ENCODE measurements at regions not wholly inside any gene's neighbourhood (a gene's known extent, or its start where the extent isn't known, plus 50 kb on each side); places are given as distances from the start of the nearest gene placed in this dataset.
A peak's percentile ranks its signal among the peaks of the same experiment; 100 is the strongest.

DNA sequence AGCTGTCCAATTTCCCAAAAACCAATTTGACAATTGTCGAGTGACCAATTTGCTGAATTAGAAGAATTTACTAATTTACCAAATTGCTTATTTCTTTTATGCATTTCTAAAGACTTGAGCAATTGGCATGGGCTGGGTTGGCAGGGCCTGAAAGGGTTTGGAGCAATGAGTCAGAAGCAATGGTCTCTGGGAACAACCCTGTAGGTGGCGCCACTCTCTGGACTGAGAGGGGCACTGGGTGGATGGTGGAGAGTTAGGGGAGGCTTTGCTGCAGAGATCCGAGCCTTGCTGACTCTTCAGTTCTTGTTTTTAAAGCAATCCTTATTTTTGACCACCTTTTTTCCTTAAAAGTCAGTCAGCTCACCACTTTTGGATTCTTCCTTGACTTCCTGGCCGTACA is 71.5 kb upstream of the RPS23 start:
- peak; percentile 16 for DNase-seq

DNA sequence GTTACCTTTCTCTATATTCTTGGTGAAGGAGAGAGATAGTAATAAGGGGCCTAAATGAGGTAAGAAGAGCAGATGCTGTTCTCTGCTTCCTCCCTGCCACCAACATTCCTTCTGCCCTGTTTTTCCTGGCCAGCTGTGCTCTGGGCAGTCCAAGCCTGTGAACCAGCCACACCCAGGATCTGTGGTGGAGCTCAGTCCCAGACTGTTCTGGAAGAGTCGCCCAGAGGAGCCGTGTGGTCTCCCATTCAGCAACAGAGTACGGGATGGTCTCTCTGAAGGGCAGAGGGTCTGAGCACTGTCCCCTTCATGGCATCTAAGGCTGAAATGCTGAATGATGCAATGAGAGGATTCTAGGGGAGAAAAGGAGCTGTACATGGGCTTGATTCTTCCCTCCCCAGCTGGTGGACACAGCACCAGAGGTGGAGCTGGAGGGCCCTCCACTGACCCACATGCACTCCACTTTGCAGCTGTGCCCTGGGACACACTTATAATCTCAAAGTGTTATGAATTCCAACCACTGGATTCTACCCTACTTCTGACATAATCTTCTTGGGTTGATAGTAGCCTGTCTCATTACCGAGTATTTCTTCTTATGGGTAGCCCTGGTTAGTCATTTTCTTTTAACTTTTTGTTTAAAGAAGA is 70.8 kb upstream of the RPS23 start:
- no peak for DNase-seq

DNA sequence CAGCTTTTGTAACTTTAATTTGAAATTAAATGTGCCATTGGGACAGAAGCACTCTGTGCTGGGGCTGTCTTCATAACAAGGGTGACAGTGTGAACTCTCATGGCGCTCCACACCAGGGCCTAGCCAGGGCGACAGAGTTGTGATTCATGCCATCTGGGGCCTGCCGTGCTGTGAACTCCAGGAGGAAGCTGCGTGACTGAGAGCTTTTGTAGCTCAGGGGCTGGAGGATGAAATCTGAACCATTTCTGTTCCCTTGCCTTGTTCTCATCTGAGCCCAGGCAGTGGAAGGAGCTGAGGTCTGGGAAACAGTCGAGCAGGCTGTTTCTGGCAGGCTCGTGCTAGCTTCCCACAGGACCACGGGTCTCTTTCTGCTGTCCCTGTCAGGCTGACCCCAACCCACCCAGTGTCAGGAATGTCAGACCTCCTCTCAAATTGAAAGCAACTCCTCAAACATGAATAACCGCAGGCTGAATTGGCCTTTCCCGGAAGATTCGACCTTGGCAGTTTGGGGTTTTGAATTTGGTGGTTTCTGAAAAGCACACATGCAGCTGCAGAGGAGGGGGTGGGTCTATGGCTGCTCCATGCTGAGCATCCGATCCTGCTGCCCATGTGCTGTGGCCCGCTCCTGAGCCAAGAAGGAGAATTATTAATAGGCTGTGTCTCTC is 69.2 kb upstream of the RPS23 start:
- DNase-seq, result no peak

DNA sequence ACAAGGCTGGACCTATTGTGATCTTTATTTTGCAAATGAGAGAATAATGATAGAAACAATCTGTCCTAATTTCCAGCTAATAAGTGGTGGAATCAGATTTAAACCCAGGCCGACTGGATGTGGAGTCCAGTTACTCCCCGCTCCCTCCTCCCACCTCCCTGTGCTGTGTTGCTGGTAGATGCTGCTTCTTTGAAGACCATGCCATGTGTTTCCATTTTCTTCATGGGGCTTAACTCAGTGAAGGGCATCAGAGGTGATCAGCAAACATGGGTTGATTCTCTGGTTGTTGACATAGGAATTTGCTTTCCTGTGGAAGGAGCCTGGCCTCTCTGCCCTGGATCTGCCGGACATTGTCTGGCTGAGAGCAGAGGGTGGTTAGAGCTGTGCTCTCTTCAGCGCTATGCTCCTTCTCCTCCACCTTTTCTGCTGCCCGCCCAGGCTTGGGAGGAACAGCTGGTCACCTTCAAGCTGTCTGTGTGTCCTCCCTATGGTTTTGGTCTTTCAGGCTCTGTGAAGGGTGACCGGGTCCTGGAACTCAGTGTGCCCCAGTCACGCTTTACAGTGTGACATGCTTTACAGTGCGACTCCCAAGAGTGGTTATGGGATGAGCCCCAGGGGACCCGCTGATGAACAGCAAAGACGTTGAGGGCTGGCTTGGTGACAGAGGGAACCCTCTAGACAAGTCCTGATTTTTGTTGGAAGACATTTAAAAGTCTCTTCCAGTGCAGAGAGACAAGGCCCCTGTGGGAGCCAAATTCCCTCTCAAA is 68.4 kb upstream of the RPS23 start:
- DNase-seq, result no peak

DNA sequence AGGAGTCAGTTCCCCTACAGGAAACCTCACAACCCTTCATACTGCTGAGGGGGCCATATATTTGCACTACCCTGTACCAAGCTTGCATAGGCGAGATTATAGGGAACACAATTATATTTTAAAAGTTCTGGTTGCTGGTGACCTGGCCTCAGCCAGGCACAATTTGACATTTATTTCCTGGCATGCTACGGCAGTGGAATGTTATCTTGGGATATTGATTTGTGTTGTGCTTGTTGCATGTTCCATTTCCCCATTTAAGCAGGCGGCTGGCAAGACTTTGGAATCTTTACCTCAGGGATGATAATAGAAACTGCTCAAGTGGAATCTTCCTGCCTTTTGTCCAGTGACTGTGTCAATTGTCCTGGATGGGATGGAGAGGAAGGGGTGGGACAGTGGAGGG is 67.0 kb upstream of the RPS23 start:
- DNase-seq, result no peak

DNA sequence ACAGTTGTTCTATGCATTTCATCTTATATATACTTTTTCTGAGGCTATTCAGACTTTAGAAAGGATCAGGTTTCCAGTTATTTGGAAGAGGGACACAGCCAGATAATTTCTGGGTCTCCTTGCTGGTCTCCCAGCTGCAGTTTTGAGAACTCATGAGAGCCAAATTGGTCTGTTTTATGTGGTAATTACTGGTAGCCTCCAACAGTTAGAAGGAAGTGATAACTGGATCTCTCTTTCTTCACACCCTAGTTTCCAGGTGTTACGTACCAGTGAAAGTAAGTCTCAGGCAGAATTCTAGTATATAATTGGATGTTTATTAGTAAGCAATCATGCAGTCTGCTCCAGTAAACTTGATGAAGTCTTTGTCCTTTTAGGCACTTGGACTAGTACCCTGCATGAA is 63.2 kb upstream of the RPS23 start:
- DNase-seq, result no peak

DNA sequence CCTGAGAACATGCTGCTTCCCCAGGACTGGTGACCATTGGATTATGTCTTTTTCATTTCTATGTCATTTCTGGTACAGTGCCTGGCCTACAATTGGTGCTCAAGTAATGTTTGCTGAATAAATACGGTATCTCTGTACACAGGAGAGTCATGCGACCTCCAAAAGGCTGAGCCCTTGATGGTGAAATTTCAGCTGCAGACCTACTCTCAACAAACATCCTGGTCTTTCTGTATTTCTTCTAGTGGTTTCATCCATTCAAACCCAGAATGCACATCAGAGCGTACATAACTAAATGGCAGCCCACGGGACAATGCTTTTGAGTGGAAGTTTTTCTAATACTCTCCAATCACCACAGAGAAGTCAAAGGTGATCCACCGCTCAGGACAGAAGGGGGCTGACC is 62.6 kb upstream of the RPS23 start:
- DNase-seq, result no peak

DNA sequence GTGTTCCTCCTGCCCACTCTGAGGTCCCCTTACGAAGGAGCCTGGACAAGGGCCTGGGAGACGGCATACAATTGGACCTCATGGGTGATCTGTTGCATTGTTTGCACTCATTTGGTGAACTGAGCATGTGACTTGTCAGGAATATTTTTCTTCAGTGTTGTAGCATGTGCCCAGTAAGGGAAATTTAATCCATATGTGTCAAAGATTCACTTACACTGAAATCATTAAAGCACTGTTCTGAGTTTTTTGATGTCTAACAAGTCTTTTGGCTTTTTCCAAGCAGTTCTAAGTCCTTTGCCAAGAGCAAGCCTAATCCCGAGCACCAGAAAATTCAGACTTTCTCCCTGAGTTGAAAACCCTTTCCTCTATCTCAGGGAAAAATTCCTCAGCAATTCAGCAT is 61.6 kb upstream of the RPS23 start:
- DNase-seq, result no peak

DNA sequence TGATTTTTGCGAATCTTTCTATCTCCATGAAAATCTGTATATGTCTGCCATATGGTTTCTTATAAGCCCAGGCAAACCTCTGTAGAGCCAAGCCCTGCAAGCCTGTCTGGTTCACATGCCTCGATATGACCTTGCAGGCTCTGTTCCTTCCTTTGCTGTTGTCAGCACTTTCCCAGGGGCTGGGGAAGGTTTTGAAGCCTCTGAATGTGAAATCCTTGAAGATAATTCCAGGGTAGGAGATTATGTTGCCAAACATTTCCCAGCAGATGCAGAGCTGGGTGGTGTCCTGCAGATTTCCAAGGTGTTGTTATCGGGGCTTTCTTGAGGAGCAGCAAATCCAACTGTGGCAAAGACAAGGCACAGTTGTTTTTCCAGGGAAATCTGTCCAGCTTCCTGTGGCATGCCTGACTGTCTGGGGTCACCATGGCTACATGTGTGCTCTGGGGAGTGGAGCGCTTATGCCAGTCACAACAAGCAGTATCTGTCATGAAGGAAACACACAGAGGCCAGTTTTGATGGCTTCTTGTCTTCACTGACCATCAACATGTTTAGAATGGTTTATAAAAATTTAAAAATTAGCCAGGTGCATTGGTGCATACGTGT is 60.7 kb upstream of the RPS23 start:
- DNase-seq, result no peak

DNA sequence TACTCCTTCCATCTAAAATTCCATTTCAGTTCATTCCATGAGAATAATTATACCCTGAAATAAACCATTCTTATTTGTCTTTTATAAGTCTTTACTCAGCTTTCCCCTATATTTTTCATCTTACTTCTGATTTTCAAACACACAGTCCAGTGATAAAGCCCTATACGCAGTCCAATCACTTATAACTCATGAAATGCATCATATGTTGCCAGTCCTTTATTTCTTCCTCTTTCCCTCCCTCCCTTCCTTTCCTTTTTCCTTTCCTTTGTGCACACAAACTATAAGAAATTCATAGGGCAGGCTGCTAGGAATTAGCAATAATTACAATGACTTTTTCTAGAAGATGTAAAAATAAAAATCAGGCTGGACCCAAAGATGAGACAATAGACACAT is 58.8 kb upstream of the RPS23 start:
- DNase-seq, result no peak

DNA sequence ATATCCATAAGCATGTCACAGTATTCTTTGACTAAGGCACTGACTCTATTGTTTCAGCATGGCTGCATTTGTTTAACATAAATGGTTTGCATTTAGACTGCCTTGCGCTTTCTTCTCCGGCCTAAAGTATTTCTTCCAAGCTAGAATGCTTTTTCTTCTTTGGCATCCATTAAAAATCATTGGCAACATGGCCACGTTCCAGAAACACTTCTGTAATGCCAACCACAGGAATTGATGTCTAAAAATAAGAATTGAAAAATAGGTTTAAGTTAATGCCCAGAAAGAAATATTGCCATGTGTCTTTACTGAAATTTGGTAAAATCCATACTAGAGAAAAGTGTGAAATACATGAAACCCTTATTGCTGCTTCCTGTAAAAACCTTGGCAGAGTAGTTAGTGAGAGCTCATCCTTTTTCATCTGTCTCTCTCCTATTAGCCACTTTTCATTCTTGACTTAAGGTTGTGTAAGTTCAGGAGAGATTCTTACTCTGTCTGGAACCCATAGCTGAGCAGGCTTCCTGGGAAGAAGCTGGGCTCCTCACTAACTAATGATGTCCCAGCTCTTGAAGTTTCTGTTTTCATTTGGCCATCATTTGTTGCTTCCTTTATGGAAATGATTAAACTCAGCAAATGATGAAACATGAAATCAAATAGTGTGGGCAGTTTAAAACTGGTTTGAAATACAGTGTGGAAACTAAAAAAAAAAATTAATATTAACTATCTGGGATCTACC is 58.2 kb upstream of the RPS23 start:
- no peak for DNase-seq

DNA sequence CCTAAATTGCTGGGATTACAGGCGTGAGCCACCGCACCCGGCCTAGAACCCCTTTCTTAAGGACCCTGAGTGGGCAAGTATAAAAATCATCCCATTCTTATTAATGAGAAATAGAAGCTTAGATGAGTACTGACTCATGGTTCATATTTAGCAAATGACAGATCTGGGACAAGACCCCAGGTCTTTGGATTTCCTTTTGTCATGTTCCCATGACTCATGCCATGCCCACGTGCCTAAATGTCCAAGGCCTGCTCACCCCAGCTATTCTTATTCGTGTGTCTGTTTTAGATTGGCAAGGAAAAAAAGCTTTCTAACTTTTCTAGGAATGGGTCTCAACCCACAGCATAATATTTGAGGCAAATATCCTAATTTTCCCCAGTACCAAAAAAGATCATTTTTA is 57.7 kb upstream of the RPS23 start:
- DNase-seq, result no peak

DNA sequence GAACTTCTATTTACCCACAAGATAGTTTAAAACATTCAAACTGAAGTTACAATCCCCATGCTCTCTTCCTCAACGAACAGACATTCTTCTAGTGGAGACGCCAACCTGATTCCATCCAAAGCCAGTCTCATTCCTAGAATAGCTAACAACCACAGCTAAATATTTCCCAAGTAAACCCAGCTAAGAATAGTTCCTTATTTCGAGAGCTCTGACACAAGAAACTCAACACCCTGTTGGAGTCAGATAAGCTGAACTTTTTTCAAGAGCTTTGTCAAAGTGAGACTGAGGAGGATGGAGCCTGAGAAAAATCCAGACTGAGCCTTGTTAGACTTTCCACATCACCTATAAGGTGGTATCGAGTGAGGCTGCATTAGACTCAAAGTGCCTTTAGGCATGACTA is 56.7 kb upstream of the RPS23 start:
- no peak for DNase-seq

DNA sequence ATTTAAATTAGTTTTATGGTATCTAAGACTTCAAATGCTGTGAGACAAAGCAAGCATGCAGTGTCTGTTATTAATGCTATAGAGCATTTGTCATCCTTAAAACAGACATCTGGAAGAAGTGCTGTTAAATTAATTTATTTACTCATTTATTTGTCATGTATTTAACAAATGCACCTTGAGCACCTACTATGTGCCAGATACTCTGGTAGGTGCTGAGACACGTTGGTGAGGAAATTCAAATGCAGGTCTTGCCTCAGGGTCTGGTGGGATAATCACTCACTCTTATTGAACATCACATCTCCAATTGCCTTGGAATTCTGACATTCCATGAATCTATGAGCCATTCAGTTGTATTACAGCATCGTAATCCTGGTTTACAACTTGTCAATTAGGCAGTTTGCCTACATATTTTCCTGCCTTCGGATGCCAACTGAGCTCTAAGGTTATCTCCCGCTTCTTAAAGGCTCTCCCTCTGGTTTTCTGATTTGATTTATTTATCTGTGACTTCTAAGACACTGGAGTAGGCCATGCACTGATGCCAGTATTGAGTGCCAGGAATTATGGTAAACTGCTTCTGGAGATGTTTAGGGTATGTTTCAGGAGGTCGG is 56.0 kb upstream of the RPS23 start:
- no peak for DNase-seq

DNA sequence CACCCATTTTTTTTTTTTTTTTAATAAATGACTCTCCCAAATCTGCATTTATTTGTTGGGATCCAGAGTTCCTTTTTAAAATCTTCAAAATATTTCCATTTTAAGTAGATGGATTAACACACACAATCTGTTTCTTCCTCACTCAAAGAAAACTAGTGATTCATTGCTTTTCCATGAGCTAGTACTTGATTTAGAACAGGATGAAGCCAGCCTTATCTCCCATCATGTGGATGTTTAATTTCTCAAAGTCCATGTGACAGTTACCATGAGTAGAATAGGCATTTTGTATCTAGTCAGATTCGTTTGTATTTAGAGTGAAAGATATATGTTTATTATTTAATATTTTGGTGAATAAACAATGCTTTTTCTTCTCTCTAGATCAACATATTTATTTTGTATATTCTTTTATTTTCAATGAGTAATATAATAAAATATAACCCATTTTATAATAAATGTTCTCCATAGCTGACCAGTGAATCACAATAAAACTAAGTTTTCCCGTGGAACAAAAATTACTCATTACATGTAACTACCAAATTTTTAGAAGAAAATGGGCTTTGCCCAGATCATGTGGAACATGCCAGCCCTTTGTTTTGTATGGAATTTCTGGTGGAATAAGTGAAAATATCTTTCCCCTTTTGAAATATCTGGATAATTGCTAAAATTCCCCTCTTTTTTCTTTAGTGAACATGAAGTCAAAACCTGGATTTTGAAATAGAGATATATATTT is 54.9 kb upstream of the RPS23 start:
- DNase-seq, result no peak

DNA sequence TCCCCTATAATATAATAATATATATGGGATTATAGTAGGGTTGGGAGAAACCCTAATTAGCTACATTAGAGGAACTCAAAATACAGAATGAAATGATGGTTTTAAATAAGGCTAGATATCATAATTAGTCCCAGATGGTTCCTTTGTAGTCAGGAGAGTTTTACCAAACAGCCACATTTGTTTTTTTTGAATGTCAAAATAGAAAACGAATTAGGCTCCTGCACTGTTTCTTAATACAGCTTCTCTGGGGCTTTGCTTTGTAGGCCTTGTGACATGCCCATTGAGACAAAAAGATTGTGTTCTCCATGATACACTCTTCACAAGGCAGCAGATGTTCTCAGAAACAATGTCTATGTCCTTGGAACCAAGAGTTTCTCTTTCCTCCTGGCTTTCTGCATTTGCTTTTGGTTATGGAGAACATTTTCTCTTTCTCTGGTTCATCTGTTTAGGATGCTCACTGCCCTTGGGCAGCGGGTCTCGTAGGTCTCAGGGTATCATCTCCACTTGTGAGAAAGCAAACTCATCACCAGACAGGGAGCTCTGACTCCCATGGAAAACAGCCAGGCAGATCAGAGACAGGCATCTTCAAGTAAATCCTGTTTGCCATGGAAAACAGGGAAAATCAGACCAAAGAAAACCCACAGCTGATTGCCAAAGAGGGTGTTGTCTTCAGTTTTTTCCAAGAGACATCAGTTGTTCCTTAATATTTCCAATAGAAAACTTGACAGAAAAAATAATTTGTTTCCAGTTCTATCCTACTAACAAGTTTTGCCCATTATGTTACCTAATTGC is 54.1 kb upstream of the RPS23 start:
- DNase-seq, result no peak

DNA sequence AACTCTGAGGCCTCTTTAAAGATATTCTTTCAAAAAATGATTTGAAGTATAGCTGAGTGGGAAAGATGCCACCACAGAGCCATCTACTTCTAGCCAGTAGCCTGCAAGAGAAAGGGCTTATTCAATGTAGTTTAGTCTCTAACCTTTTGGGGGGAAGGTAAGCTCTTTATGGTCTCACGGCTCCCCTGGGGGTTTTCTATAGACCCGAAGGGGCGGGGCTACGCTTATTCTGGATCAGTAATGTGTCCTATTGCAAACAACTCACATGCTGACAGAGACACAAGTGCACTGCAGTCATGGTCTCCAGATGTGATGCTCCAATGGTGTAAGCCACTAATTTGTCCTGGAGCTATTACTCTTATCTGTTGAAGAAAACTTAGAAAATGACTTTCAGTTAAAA is 53.4 kb upstream of the RPS23 start:
- DNase-seq, result no peak

DNA sequence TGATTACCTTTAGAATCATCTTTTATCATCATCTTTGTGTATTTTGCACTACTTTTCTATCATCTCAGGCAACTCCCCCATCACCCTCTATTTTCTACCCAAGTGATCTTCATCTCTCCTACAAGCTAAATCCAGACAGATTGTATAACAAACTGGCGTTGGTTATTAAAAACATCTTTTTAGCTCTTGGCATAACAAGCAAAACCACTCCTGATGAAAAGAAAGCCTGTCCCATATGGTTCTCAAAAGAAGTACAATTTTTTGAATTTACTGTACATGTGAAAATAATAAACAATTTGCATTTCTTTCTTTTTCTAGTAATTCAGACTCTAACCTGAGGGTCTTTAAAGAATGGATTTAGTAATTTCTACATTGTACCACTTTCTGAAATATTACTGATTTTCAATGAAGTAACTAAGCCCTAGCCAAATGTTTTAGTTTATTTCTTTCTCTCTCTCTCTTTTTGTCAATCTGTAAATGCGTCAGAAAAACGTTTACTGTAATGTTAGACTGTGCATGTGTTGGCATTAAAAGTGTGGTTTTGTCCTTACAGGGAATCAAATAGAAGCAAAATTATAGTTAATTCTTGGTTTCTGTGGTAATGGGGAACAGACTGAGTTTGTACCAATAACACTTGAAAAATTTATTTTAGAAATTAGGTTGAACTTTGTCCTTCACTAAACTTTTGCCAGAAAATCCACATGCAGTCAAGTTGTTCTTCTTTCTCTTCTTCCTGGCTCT is 52.5 kb upstream of the RPS23 start:
- no peak for DNase-seq

DNA sequence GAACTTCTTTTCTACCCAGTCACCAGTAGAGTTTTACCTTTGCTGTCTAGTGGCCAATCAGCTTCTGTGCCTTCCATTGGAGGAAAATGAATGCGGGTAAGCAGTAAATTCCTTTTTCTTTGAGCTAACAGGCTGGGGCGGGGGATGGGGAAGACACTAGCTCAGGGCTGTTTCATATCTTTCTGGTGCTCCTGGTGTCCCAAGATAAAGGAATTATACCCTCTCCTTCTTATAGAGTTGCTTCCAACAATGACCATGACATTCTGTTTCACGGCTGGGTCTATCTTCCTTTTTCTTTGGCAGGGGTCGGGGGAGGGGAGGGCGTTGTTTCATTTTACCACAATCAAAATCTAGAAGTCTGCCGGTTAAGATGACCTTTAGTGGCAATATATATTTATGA is 51.2 kb upstream of the RPS23 start:
- no peak for DNase-seq

Measured in stimulated activated CD4-positive, alpha-beta T cell treated with anti-CD3 and anti-CD28 coated beads, Interleukin-12 subunit alpha, Interleukin-12 subunit beta, amount 100 ng/mL, for 4 hours (primary cell).